ENCODE measurements at regions not wholly inside any gene's neighbourhood (a gene's known extent, or its start where the extent isn't known, plus 50 kb on each side); places are given as distances from the start of the nearest gene placed in this dataset.
"Not testable (repeated sequence)": the region's sequence is repeated elsewhere in the genome, so short reads cannot be mapped to it uniquely, and the experiment has no call there.

DNA sequence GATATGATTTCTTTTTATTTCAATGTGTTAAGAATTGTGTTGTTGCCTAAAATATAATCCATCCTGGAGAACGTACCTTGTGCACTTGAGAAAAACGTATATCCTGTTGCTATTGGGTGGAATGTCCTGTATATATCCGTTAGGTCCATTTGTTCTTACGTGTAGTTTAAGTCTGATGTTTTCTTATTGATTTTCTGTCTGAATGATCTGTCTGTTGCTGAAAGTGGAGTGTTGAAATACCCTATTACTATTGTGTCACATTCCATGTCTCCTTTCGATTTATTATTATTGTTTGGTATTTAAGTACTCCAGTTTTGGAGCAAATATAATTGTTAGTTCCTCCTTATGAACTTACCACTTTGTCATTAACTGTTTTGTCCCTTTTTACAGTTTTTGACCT is 270.6 kb downstream of the UBE2NL start:
- TF ChIP-seq, protein P1, sequence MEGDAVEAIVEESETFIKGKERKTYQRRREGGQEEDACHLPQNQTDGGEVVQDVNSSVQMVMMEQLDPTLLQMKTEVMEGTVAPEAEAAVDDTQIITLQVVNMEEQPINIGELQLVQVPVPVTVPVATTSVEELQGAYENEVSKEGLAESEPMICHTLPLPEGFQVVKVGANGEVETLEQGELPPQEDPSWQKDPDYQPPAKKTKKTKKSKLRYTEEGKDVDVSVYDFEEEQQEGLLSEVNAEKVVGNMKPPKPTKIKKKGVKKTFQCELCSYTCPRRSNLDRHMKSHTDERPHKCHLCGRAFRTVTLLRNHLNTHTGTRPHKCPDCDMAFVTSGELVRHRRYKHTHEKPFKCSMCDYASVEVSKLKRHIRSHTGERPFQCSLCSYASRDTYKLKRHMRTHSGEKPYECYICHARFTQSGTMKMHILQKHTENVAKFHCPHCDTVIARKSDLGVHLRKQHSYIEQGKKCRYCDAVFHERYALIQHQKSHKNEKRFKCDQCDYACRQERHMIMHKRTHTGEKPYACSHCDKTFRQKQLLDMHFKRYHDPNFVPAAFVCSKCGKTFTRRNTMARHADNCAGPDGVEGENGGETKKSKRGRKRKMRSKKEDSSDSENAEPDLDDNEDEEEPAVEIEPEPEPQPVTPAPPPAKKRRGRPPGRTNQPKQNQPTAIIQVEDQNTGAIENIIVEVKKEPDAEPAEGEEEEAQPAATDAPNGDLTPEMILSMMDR (IDR thresholded peaks at IDR 0.05), result not testable (repeated sequence)
- not testable (repeated sequence) for TF ChIP-seq POLR2A (IDR thresholded peaks at IDR 0.05)

Measured in right lobe of liver (tissue), 4 donors.